ENCODE measurements at regions not wholly inside any gene's neighbourhood (a gene's known extent, or its start where the extent isn't known, plus 50 kb on each side); places are given as distances from the start of the nearest gene placed in this dataset.

DNA sequence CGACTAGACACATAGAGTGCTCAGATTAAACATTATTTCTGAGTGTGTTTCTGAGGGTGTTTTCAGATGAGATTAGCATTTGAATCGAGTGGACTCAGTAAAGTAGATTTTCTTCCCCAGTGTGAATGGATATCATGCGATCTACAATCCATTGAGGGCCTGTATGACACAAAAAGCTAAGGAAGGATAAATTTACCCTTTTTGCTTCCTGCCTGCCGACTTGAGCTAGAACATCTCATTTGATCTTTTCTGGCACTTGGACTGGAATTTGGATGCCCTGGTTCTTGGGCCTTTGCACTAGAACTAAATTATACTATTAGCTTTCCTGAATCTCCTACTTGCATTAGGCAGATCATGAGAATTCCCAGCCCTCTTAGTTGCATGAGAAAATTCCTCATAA lies 675.8 kb downstream of the DOK5 start:
- TF ChIP-seq ZFP3 (CRISPR knock-in tag; IDR thresholded peaks at IDR 0.05): no peak
- no peak for TF ChIP-seq ARNTL (CRISPR knock-in tag; IDR thresholded peaks at IDR 0.05; ENCODE audit: borderline replicate concordance, low read depth)

Measured in SK-N-SH treated with all-trans-retinoic acid at 6 μM for 48 hours (cell line).